ENCODE measurements at regions not wholly inside any gene's neighbourhood (a gene's known extent, or its start where the extent isn't known, plus 50 kb on each side); places are given as distances from the start of the nearest gene placed in this dataset.
"Not testable (repeated sequence)": the region's sequence is repeated elsewhere in the genome, so short reads cannot be mapped to it uniquely, and the experiment has no call there.

GRCh38 chr13:65275108-65275507 lies 1955.0 kb downstream of the PCDH9 start:
- Mint-ChIP-seq H3K4me3 (no peak overlapping the region), H3K27ac (no peak overlapping the region), H3K9me3 (peaks cover 33% of the 10 kb centered on the region), H3K4me1 (no peaks in the 10 kb centered on the region), H3K27me3 (ENCODE audit: low read depth, poor library complexity) (no peaks in the 10 kb centered on the region), H3K36me3 (ENCODE audit: low read depth) (peaks cover 7% of the 10 kb centered on the region)
- DNase-seq, result no peak
- TF ChIP-seq CTCF (IDR thresholded peaks at IDR 0.05), result no peak

- peaks cover 33% of the 10 kb centered on the region for H3K9me3 Mint-ChIP-seq
- H3K4me1 Mint-ChIP-seq; H3K27ac Mint-ChIP-seq; H3K27me3 Mint-ChIP-seq (ENCODE audit: low read depth, poor library complexity); H3K4me3 Mint-ChIP-seq; DNase-seq; H3K36me3 Mint-ChIP-seq (ENCODE audit: low read depth): not testable (repeated sequence)
Observed at GRCh38 chr13:65273811-65274420, 1956.2 kb downstream of the PCDH9 start.

GRCh38 chr13:65268009-65268408 lies 1962.1 kb downstream of the PCDH9 start:
- TF ChIP-seq CTCF (IDR thresholded peaks at IDR 0.05), result no peak
- H3K27me3 Mint-ChIP-seq (ENCODE audit: low read depth, poor library complexity), result peaks cover 3% of the 10 kb centered on the region
- H3K4me3 Mint-ChIP-seq, result no peak overlapping the region
- no peak for DNase-seq
- H3K36me3 Mint-ChIP-seq (ENCODE audit: low read depth), result no peaks in the 10 kb centered on the region
- H3K4me1 Mint-ChIP-seq, result no peaks in the 10 kb centered on the region
- no peak overlapping the region for H3K27ac Mint-ChIP-seq
- peaks cover 4% of the 10 kb centered on the region for H3K9me3 Mint-ChIP-seq

GRCh38 chr13:65265988-65266387 lies 1964.1 kb downstream of the PCDH9 start:
- Mint-ChIP-seq H3K9me3 (no peaks in the 10 kb centered on the region), H3K27ac (no peak overlapping the region), H3K36me3 (ENCODE audit: low read depth) (no peaks in the 10 kb centered on the region), H3K27me3 (ENCODE audit: low read depth, poor library complexity) (peaks cover 3% of the 10 kb centered on the region), H3K4me1 (no peaks in the 10 kb centered on the region), H3K4me3 (no peak overlapping the region)
- no peak for DNase-seq
- no peak for TF ChIP-seq CTCF (IDR thresholded peaks at IDR 0.05)

GRCh38 chr13:65264066-65264465 lies 1966.1 kb downstream of the PCDH9 start:
- H3K4me1 Mint-ChIP-seq, result no peaks in the 10 kb centered on the region
- no peak overlapping the region for H3K4me3 Mint-ChIP-seq
- H3K27me3 Mint-ChIP-seq (ENCODE audit: low read depth, poor library complexity), result peaks cover 3% of the 10 kb centered on the region
- no peak overlapping the region for H3K27ac Mint-ChIP-seq
- no peaks in the 10 kb centered on the region for H3K9me3 Mint-ChIP-seq
- no peaks in the 10 kb centered on the region for H3K36me3 Mint-ChIP-seq (ENCODE audit: low read depth)
- no peak for DNase-seq
- no peak for TF ChIP-seq CTCF (IDR thresholded peaks at IDR 0.05)

- DNase-seq, result no peak
- Mint-ChIP-seq H3K36me3 (ENCODE audit: low read depth) (no peaks in the 10 kb centered on the region), H3K27ac (no peak overlapping the region), H3K27me3 (ENCODE audit: low read depth, poor library complexity) (peaks cover 8% of the 10 kb centered on the region), H3K4me1 (no peaks in the 10 kb centered on the region), H3K9me3 (no peaks in the 10 kb centered on the region), H3K4me3 (no peak overlapping the region)
- no peak for TF ChIP-seq CTCF (IDR thresholded peaks at IDR 0.05)
Observed at GRCh38 chr13:65260946-65261891, 1968.9 kb downstream of the PCDH9 start.
